ENCODE measurements at regions not wholly inside any gene's neighbourhood (a gene's known extent, or its start where the extent isn't known, plus 50 kb on each side); places are given as distances from the start of the nearest gene placed in this dataset.

DNA sequence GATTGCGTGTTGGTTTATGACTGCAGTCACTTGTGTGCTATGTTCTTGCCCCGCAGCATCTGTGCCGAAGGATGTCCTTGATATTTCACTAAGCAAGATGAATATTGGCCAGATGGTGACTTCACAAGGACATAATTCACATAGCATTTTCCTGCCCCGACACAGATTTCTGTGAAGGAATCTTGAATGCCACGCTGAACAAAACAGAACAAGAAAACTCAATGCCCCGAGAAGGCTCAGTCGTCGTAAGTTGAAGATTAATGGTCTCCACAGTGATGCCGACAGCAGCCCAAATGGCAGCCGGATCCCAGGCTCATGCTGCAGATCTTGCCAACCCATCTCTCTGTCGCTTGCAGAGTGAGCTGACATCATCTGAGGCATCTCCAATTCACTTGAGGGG, 145.9 kb downstream of the CPEB2 start:
- TF ChIP-seq POLR2A (IDR thresholded peaks at IDR 0.05) = no peak
- TF ChIP-seq, protein P1, sequence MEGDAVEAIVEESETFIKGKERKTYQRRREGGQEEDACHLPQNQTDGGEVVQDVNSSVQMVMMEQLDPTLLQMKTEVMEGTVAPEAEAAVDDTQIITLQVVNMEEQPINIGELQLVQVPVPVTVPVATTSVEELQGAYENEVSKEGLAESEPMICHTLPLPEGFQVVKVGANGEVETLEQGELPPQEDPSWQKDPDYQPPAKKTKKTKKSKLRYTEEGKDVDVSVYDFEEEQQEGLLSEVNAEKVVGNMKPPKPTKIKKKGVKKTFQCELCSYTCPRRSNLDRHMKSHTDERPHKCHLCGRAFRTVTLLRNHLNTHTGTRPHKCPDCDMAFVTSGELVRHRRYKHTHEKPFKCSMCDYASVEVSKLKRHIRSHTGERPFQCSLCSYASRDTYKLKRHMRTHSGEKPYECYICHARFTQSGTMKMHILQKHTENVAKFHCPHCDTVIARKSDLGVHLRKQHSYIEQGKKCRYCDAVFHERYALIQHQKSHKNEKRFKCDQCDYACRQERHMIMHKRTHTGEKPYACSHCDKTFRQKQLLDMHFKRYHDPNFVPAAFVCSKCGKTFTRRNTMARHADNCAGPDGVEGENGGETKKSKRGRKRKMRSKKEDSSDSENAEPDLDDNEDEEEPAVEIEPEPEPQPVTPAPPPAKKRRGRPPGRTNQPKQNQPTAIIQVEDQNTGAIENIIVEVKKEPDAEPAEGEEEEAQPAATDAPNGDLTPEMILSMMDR (IDR thresholded peaks at IDR 0.05 in 4 of 5, conservative IDR thresholded peaks at IDR 0.05 in 1 of 5) = no peak

Data from gastrocnemius medialis (tissue), 4 donors.